ENCODE measurements at regions not wholly inside any gene's neighbourhood (a gene's known extent, or its start where the extent isn't known, plus 50 kb on each side); places are given as distances from the start of the nearest gene placed in this dataset.
"Not testable (repeated sequence)": the region's sequence is repeated elsewhere in the genome, so short reads cannot be mapped to it uniquely, and the experiment has no call there.

DNA sequence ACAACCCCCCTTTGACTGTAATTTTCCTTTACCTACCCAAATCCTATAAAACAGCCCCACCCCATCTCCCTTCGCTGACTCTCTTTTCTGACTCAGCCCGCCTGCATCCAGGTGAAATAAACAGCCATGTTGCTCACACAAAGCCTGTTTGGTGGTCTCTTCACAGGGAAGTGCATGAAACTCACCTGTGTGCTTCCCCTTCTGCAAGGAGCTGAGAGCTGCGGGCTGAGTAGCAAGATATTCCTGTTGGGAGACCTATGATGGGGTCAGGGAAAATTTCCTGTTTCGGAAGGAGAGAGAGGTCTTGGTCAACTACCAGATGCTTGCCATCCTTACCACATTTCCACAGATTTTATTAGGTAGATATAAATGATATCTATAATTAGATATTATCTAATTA lies 474.5 kb upstream of the NUDT12 start:
- TF ChIP-seq CEBPB (IDR thresholded peaks at IDR 0.05; ENCODE audit: low read depth, low read length); RAD21 (IDR thresholded peaks at IDR 0.05; ENCODE audit: low read length): not testable (repeated sequence)
- TF ChIP-seq, protein P1, sequence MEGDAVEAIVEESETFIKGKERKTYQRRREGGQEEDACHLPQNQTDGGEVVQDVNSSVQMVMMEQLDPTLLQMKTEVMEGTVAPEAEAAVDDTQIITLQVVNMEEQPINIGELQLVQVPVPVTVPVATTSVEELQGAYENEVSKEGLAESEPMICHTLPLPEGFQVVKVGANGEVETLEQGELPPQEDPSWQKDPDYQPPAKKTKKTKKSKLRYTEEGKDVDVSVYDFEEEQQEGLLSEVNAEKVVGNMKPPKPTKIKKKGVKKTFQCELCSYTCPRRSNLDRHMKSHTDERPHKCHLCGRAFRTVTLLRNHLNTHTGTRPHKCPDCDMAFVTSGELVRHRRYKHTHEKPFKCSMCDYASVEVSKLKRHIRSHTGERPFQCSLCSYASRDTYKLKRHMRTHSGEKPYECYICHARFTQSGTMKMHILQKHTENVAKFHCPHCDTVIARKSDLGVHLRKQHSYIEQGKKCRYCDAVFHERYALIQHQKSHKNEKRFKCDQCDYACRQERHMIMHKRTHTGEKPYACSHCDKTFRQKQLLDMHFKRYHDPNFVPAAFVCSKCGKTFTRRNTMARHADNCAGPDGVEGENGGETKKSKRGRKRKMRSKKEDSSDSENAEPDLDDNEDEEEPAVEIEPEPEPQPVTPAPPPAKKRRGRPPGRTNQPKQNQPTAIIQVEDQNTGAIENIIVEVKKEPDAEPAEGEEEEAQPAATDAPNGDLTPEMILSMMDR (conservative IDR thresholded peaks at IDR 0.05; ENCODE audit: low read depth, low read length) = not testable (repeated sequence)

Data from IMR-90 (cell line).